GM19324 (cell line): ENCODE measurements at regions not wholly inside any gene's neighbourhood (a gene's known extent, or its start where the extent isn't known, plus 50 kb on each side); places are given as distances from the start of the nearest gene placed in this dataset.
"Not testable (repeated sequence)": the region's sequence is repeated elsewhere in the genome, so short reads cannot be mapped to it uniquely, and the experiment has no call there.

Experiments
- ATAC-seq: cut with Tn5 transposase; IDR thresholded peaks from one replicate; pipeline ENCODE4 v1.9.1; 2021; ENCODE audit warnings: mild to moderate bottlenecking, moderate library complexity; ENCODE audit not compliant: unreplicated experiment, low FRiP score

GRCh38 chr2:208916881-208917280 is 507.0 kb upstream of the MAP2 start:
- ATAC-seq: no peak

GRCh38 chr2:208921358-208921757 is 502.5 kb upstream of the MAP2 start:
- ATAC-seq: not testable (repeated sequence)

- ATAC-seq: no peak
Measured at GRCh38 chr2:208927867-208928266, 496.0 kb upstream of the MAP2 start.

- ATAC-seq: no peak
Measured at GRCh38 chr2:208929139-208929864, 494.5 kb upstream of the MAP2 start.

GRCh38 chr2:208929894-208930427 is 493.9 kb upstream of the MAP2 start:
- no peak for ATAC-seq

GRCh38 chr2:208935531-208935930 is 488.3 kb upstream of the MAP2 start:
- ATAC-seq: no peak

GRCh38 chr2:208937521-208937920 is 486.3 kb upstream of the MAP2 start:
- ATAC-seq: no peak

- no peak for ATAC-seq
Measured at GRCh38 chr2:208939852-208940251, 484.0 kb upstream of the MAP2 start.

- no peak for ATAC-seq
Measured at GRCh38 chr2:208945719-208946256, 478.1 kb upstream of the MAP2 start.

- no peak for ATAC-seq
Measured at GRCh38 chr2:208948073-208948472, 475.8 kb upstream of the MAP2 start.

- no peak for ATAC-seq
Measured at GRCh38 chr2:208970070-208970469, 453.8 kb upstream of the MAP2 start.

GRCh38 chr2:208977582-208977981 is 446.3 kb upstream of the MAP2 start:
- ATAC-seq: no peak

GRCh38 chr2:208978946-208979345 is 444.9 kb upstream of the MAP2 start:
- no peak for ATAC-seq

- ATAC-seq: no peak
Measured at GRCh38 chr2:208980321-208980720, 443.5 kb upstream of the MAP2 start.

GRCh38 chr2:208982831-208983230 is 441.0 kb upstream of the MAP2 start:
- no peak for ATAC-seq

GRCh38 chr2:208983486-208983885 is 440.4 kb upstream of the MAP2 start:
- ATAC-seq: no peak

- ATAC-seq: no peak
Measured at GRCh38 chr2:208984376-208985090, 439.3 kb upstream of the MAP2 start.

- ATAC-seq: no peak
Measured at GRCh38 chr2:208985644-208986043, 438.2 kb upstream of the MAP2 start.

GRCh38 chr2:208990716-208991115 is 433.1 kb upstream of the MAP2 start:
- ATAC-seq: no peak

- ATAC-seq: no peak
Measured at GRCh38 chr2:208999911-209000310, 423.9 kb upstream of the MAP2 start.

- ATAC-seq: no peak
Measured at GRCh38 chr2:209002054-209002453, 421.8 kb upstream of the MAP2 start.

- ATAC-seq: no peak
Measured at GRCh38 chr2:209005371-209005770, 418.5 kb upstream of the MAP2 start.
